ENCODE measurements at regions not wholly inside any gene's neighbourhood (a gene's known extent, or its start where the extent isn't known, plus 50 kb on each side); places are given as distances from the start of the nearest gene placed in this dataset.

DNA sequence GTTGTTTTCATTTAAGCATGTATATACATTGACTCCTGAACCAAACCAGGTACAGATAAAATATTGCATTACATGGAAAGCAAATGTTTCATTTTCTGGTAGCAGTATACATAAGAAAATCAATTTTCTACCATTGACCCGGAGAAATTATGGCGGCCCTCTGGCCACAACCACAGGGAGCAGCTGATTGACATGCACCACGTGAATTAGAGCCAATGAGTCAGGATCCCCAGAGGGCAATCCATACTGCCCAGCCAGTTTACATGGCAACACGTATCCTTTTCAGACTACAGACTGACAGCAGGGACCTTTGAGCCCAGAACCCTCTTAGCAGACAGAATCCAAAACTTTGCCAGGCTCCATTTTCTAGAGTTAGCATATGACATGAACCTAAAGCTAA lies 272.2 kb upstream of the NEBL start:
- no peak for DNase-seq (ENCODE audit: extremely low read depth, low read depth)
- no peak overlapping the region for H3K4me3 ChIP-seq (replicated peaks; ENCODE audit: low read depth, low read length)
- TF ChIP-seq, protein P1, sequence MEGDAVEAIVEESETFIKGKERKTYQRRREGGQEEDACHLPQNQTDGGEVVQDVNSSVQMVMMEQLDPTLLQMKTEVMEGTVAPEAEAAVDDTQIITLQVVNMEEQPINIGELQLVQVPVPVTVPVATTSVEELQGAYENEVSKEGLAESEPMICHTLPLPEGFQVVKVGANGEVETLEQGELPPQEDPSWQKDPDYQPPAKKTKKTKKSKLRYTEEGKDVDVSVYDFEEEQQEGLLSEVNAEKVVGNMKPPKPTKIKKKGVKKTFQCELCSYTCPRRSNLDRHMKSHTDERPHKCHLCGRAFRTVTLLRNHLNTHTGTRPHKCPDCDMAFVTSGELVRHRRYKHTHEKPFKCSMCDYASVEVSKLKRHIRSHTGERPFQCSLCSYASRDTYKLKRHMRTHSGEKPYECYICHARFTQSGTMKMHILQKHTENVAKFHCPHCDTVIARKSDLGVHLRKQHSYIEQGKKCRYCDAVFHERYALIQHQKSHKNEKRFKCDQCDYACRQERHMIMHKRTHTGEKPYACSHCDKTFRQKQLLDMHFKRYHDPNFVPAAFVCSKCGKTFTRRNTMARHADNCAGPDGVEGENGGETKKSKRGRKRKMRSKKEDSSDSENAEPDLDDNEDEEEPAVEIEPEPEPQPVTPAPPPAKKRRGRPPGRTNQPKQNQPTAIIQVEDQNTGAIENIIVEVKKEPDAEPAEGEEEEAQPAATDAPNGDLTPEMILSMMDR (IDR thresholded peaks at IDR 0.05; ENCODE audit: low read depth, low read length, missing control alignments), result no peak

DNA sequence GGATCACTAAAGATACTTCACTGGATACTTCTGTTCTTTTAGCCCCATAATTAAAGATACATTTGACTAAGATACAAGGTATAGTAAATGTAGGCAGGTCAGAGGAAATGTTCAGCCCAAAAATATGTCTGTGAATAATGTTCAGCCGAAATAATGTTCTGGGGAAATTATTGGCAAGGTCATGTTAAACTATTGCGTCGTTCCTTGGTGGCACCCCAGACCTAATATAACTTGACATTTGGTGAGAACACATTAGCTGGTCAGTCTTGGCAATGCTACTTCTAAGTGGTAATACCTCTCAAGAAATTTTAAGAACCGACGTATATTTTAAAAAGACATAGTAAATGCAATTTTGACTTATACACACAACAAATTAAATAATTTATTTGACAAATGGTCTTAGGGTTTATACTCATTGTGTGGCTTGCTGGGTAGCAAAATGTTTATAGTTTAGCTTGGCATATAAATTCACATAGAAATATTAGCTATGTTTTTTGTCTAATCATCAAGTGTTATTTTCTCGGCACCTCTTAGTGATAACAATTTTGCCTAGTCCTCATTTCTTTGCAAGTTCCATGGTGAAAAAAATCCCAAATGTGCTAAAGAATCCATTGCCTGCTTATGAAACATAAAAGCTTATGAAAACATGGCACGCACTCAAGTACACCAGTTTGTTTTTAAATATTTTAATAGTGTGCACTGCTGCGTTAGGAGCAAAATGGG lies 270.3 kb upstream of the NEBL start:
- DNase-seq (ENCODE audit: extremely low read depth, low read depth), result no peak
- H3K4me3 ChIP-seq (replicated peaks; ENCODE audit: low read depth, low read length), result no peak overlapping the region
- TF ChIP-seq, protein P1 (IDR thresholded peaks at IDR 0.05; ENCODE audit: low read depth, low read length, missing control alignments), result no peak

DNA sequence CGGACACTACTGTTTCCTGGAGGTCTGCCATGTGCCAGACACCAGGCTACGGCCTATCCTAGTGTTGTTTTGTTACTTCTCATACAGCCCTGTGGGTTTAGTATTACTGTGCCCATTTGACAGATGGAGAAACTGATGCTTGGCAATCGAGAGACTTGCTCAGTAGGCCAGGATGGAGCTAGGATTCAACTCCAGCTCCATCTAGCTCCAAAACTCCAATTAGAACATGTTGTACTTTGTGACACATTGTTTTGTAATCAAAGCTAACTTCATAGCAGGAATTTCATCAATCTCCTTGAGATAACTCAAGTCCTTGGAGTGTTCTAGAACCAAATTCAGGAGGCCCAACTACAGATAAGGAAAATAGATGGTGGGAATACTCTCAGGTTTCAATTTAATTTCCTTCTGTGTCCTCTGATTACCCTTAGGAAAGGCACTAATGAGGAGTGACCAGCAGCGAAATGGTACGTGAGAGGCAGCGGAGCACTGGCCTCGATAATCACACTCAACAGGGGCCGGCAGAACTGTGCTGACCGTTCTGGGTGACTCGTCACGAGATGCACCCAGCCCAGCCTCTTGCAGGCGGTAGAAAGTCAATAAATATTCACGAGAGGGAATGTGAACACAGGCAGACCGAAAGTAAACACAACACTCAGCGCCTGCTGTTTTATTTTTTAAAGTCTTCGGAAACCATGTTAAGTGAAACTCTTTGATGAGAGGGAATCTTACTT lies 269.6 kb upstream of the NEBL start:
- TF ChIP-seq, protein P1 (IDR thresholded peaks at IDR 0.05; ENCODE audit: low read depth, low read length, missing control alignments), result no peak
- DNase-seq (ENCODE audit: extremely low read depth, low read depth), result no peak
- H3K4me3 ChIP-seq (replicated peaks; ENCODE audit: low read depth, low read length), result no peak overlapping the region

DNA sequence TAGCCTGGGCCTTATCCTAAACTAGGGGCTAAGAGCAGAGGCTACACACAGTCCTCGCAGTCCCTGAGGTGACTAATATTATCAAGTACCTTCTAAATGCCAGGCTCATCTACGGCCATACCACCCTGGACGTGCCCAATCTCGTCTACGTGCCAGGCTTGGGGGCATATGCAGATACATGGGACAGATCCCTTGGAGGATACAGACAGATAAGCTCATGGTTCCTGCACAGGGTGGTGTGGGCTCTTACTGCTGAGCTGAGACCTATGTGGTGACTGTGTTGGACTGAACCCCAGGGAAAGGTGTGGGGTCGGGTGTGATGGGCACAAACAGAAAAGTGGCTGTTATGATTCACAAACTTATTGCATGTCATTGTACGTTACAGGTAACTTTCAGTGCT lies 268.4 kb upstream of the NEBL start:
- TF ChIP-seq, protein P1 (IDR thresholded peaks at IDR 0.05; ENCODE audit: low read depth, low read length, missing control alignments), result no peak
- no peak for DNase-seq (ENCODE audit: extremely low read depth, low read depth)
- H3K4me3 ChIP-seq (replicated peaks; ENCODE audit: low read depth, low read length), result no peak overlapping the region

DNA sequence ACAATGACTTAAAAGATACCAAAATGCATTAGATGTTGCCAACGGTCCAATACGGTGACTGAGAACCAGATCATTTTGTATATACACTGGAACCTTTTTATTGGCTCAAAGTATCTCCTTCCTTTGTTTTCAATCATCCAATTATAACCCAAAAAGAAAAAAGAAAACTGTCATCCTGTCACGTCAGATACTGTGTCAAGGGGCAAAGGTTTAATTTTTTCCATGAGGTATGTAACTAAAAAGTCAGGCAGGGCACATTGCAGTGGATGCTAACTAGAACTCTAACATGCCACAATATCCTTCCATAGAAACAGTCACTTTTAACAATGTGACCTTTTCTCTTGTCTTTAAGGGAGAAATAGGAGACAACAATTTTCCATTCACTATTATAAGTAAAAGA lies 267.6 kb upstream of the NEBL start:
- H3K4me3 ChIP-seq (replicated peaks; ENCODE audit: low read depth, low read length), result no peak overlapping the region
- DNase-seq (ENCODE audit: extremely low read depth, low read depth), result no peak
- TF ChIP-seq, protein P1 (IDR thresholded peaks at IDR 0.05; ENCODE audit: low read depth, low read length, missing control alignments), result no peak

DNA sequence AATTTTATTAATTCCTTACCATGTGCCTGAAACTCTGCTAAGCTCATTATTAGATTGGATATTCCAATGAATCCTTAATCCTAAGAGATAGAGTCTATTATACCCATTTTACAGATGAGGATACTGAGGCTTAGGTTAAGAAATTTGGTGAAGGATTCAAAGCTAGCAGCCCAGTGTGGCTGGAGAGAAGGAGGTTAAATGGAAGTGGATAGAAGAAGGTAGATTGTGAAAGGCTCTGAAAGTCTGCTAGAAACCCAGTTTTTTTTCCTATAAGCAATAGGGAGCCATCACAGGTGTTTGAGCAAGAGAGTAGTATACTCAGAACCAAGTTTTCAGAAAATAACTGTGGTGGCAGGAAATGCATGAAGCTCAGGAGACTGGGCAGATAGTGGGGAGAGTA lies 265.8 kb upstream of the NEBL start:
- DNase-seq (ENCODE audit: extremely low read depth, low read depth), result no peak
- no peak overlapping the region for H3K4me3 ChIP-seq (replicated peaks; ENCODE audit: low read depth, low read length)
- TF ChIP-seq, protein P1 (IDR thresholded peaks at IDR 0.05; ENCODE audit: low read depth, low read length, missing control alignments), result no peak

Measured in HFF-Myc (cell line).